ENCODE measurements at regions not wholly inside any gene's neighbourhood (a gene's known extent, or its start where the extent isn't known, plus 50 kb on each side); places are given as distances from the start of the nearest gene placed in this dataset.

DNA sequence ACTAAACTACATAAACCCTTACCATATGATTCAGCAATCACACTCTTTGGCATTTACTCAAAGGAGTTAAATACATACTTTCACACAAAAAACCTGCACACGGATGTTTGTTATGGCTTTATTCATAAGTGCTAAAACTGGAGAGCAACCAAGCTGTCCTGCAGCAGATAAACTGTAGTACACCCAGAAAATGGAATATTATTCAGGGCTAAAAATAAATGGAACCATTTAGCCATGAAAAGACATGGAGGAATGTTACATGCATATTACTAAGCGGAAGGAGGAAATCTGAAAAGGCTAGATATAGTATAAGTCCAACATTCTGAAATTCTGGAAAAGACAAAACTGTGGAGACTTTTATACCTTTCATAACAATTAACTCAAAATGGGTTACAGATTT lies 73.6 kb upstream of the PHACTR3 start:
- no peak overlapping the region for H3K4me3 ChIP-seq
- ChIA-PET POLR2A (no interaction called here), CTCF (ENCODE audit: low intra/inter-chr PET ratio) (no interaction called here)
- DNase-seq (ENCODE audit: extremely low read depth in 1 of 4, low spot score in 3 of 4), result no peak
- H4K20me1 ChIP-seq (replicated peaks; ENCODE audit: control insufficient read depth, insufficient read depth, low read length), result peaks cover 4% of the 10 kb centered on the region; the same call in 1 of the 2 replicates
- peaks cover 0 to 6% of the 10 kb centered on the region in 2 experiments; a peak in 1 of 5 replicates for H3K4me1 ChIP-seq (replicated peaks in 1 of 2; ENCODE audit: control insufficient read depth in 2 of 2, insufficient read depth in 2 of 2, low read length in 2 of 2)
- H3K9me1 ChIP-seq (ENCODE audit: control insufficient read depth, insufficient read depth, low read length), result no peaks in the 10 kb centered on the region
- WGBS (ENCODE audit: insufficient coverage, low coverage, missing lambda C conversion rate), result 0% methylated on average over 2 of the region's 2 CpGs
- TF ChIP-seq MEF2A (IDR thresholded peaks at IDR 0.05; ENCODE audit: control insufficient read depth, low read depth, low read length) (no peak), ZNF436 (CRISPR knock-in tag; IDR thresholded peaks at IDR 0.05) (no peak), ZNF311 (CRISPR knock-in tag; IDR thresholded peaks at IDR 0.05) (no peak), CCAR2 (IDR thresholded peaks at IDR 0.05; ENCODE audit: low read depth, low read length) (no peak), NONO (IDR thresholded peaks at IDR 0.05; ENCODE audit: low read depth in 2 of 2, low read length in 1 of 2) (no peak), RBM25 (IDR thresholded peaks at IDR 0.05; ENCODE audit: low read depth, low read length, severe bottlenecking) (no peak), PHB2 (IDR thresholded peaks at IDR 0.05; ENCODE audit: low read depth) (no peak), WHSC1 (IDR thresholded peaks at IDR 0.05; ENCODE audit: low read length) (no peak), MAFG (tag; conservative IDR thresholded peaks at IDR 0.05) (no peak), ETS2 (tag; IDR thresholded peaks at IDR 0.05; ENCODE audit: borderline replicate concordance, poor library complexity, severe bottlenecking) (no peak), PHF20 (IDR thresholded peaks at IDR 0.05; ENCODE audit: partially characterized antibody) (no peak), ZNF589 (CRISPR knock-in tag; IDR thresholded peaks at IDR 0.05; ENCODE audit: low read depth) (no peak)
- TF ChIP-seq, protein P1, sequence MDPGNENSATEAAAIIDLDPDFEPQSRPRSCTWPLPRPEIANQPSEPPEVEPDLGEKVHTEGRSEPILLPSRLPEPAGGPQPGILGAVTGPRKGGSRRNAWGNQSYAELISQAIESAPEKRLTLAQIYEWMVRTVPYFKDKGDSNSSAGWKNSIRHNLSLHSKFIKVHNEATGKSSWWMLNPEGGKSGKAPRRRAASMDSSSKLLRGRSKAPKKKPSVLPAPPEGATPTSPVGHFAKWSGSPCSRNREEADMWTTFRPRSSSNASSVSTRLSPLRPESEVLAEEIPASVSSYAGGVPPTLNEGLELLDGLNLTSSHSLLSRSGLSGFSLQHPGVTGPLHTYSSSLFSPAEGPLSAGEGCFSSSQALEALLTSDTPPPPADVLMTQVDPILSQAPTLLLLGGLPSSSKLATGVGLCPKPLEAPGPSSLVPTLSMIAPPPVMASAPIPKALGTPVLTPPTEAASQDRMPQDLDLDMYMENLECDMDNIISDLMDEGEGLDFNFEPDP (CRISPR knock-in tag; IDR thresholded peaks at IDR 0.05), result no peak
- no peaks in the 10 kb centered on the region for H3K79me2 ChIP-seq (ENCODE audit: control insufficient read depth, insufficient read depth, low read length)
- H3K9ac ChIP-seq (ENCODE audit: insufficient read depth in 1 of 2, low read depth in 2 of 2, low read length in 2 of 2), result no peak overlapping the region
- no peak for FAIRE-seq
- no peak overlapping the region for H2AFZ ChIP-seq (ENCODE audit: low read depth, low read length)
- no peaks in the 10 kb centered on the region for H3K9me3 ChIP-seq (replicated peaks; ENCODE audit: control insufficient read depth, insufficient read depth, low read depth, low read length)
- H3K27ac ChIP-seq (ENCODE audit: extremely low read depth, low read depth, low read length), result no peak overlapping the region
- intact Hi-C loops (cut with micrococcal nuclease), result no loop called here
- no peak for ATAC-seq
- no TSS peak for BruUV-seq (replicated peaks)
- in situ Hi-C loops (cut with MboI), result no loop called here
- H3K36me3 ChIP-seq (ENCODE audit: control insufficient read depth, insufficient read depth, low read length), result no peaks in the 10 kb centered on the region
- peaks cover 0 to 5% of the 10 kb centered on the region in 2 experiments; a peak in 1 of 5 replicates for H3K27me3 ChIP-seq (ENCODE audit: control insufficient read depth in 2 of 2, insufficient read depth in 2 of 2, low read length in 2 of 2)
- H3K4me2 ChIP-seq (ENCODE audit: insufficient read depth, low read length), result no peak overlapping the region

All from K562 (cell line).